GM12873 (cell line): ENCODE measurements at regions not wholly inside any gene's neighbourhood (a gene's known extent, or its start where the extent isn't known, plus 50 kb on each side); places are given as distances from the start of the nearest gene placed in this dataset.

Source experiments
- TF ChIP-seq, protein P1 (sequence below): IDR thresholded peaks from 2 replicates; pipeline ENCODE4 v1.5.1; 2012; ENCODE audit warnings: low read depth, mild to moderate bottlenecking, moderate library complexity, low read length, control low read depth; ENCODE audit not compliant: insufficient read depth; ENCODE audit errors: missing control alignments

- TF ChIP-seq, protein P1, sequence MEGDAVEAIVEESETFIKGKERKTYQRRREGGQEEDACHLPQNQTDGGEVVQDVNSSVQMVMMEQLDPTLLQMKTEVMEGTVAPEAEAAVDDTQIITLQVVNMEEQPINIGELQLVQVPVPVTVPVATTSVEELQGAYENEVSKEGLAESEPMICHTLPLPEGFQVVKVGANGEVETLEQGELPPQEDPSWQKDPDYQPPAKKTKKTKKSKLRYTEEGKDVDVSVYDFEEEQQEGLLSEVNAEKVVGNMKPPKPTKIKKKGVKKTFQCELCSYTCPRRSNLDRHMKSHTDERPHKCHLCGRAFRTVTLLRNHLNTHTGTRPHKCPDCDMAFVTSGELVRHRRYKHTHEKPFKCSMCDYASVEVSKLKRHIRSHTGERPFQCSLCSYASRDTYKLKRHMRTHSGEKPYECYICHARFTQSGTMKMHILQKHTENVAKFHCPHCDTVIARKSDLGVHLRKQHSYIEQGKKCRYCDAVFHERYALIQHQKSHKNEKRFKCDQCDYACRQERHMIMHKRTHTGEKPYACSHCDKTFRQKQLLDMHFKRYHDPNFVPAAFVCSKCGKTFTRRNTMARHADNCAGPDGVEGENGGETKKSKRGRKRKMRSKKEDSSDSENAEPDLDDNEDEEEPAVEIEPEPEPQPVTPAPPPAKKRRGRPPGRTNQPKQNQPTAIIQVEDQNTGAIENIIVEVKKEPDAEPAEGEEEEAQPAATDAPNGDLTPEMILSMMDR, result no peak
These were observed 1483.5 kb downstream of the MRPL39 start for GRCh38 chr21:24123785-24124184.

DNA sequence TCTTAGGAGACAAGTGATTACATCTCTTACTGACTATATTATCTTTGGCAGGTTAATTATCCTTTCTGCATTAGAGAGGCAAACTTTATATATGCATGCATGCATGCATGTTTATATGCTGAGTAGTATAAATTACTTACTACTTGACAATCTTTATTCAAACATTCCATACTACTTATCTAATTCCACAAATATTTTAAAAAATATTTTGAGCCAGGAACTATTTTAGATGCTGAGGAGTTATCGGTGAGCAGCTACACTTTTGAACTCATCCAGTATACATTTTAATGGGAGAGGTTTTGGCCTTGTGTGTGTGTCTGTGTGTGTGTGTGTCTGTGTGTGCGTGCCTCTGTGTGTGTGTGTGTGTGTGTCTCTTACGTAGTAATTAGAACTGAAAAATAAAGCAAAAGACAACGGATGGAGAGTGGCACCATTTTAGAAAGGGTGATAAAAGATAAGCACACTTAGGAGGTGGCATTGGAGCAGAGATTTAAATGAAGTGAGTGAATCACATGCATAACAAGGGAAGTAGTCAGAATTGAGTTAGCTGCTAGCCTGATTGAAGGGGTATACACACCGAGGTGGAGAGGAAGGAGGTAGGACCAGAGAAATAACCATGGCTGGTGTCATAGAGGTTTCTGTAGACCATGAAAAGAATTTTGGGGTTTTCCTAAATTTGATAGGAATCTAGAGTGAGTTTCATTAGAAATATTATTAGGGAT, 1488.4 kb downstream of the MRPL39 start:
- TF ChIP-seq, protein P1, result no peak

DNA sequence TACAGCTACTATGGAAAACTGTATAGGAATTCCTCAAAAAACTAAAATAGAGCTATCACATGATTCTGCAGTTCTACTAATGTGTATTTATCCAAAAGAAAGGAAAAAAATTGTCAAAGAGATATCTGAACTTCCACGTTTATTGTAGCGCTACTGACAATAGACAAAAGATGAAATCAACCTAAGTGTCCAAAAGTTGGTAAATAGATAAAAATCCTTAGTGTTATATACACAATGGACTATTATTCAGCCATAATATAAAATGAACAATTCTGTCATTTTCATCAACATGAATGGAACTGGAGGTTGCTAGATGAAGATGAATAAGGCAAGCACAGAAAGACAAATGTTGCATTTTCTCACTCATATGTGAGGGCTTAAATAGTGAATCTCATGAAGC, 1492.1 kb downstream of the MRPL39 start:
- TF ChIP-seq, protein P1, result no peak

GRCh38 chr21:24112020-24112419, 1495.3 kb downstream of the MRPL39 start:
- TF ChIP-seq, protein P1, result no peak

DNA sequence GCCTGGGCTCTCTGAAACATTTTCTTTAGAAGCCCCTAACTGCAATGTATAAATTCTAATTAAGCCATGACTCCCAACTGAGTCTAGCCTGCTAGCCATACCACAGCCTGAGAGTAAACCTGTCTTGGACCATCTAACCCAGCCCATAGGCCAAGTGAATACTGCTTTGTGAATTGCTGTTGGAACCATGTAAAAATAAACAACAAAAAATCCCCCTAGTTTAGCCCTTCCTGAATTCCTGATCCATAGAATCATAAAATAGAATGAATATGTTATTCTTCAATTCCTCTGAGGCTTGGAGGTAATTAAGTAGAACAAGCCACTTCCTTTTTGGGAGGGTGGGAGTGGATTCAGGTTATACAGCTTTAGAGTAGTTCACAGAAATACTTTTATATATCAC, 1496.4 kb downstream of the MRPL39 start:
- TF ChIP-seq, protein P1, result no peak

GRCh38 chr21:24097181-24097580, 1510.1 kb downstream of the MRPL39 start:
- TF ChIP-seq, protein P1, result no peak

DNA sequence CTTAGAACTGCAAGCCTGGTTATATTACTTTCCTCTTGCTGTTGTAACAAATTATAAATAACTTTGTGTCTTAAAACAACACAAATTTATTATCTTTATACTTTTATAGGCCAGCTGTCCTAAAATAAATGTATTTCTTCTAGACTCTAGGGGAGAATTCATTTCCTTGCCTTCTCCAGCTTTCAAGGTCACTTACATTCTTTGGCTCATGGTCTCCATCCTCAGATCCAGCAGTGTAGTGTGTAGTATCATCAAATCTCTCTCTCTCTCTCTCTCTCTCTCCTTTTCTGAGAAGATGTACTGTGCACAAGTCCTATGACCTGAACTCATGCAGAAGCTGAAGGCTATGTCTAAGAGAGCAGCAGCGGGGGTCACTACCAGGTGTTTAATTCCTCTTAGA, 1510.6 kb downstream of the MRPL39 start:
- TF ChIP-seq, protein P1, result no peak
